GM19324 (cell line): ENCODE measurements at regions not wholly inside any gene's neighbourhood (a gene's known extent, or its start where the extent isn't known, plus 50 kb on each side); places are given as distances from the start of the nearest gene placed in this dataset.
"Not testable (repeated sequence)": the region's sequence is repeated elsewhere in the genome, so short reads cannot be mapped to it uniquely, and the experiment has no call there.

Experiments
- ATAC-seq: cut with Tn5 transposase; IDR thresholded peaks from one replicate; pipeline ENCODE4 v1.9.1; 2021; ENCODE audit warnings: mild to moderate bottlenecking, moderate library complexity; ENCODE audit not compliant: unreplicated experiment, low FRiP score

- no peak for ATAC-seq
These were observed 914.3 kb upstream of the SLC39A10 start for GRCh38 chr2:194742706-194743105.

GRCh38 chr2:194739217-194739616 is 917.8 kb upstream of the SLC39A10 start:
- ATAC-seq, result no peak

GRCh38 chr2:194735837-194736542 is 921.0 kb upstream of the SLC39A10 start:
- no peak for ATAC-seq

- ATAC-seq, result no peak
These were observed 926.8 kb upstream of the SLC39A10 start for GRCh38 chr2:194730266-194730665.

- no peak for ATAC-seq
These were observed 931.9 kb upstream of the SLC39A10 start for GRCh38 chr2:194725169-194725568.

- ATAC-seq, result no peak
These were observed 933.6 kb upstream of the SLC39A10 start for GRCh38 chr2:194723446-194723845.

- no peak for ATAC-seq
These were observed 935.8 kb upstream of the SLC39A10 start for GRCh38 chr2:194721227-194721626.

GRCh38 chr2:194720462-194720861 is 936.6 kb upstream of the SLC39A10 start:
- ATAC-seq, result no peak

GRCh38 chr2:194718881-194719280 is 938.1 kb upstream of the SLC39A10 start:
- no peak for ATAC-seq

- no peak for ATAC-seq
These were observed 942.5 kb upstream of the SLC39A10 start for GRCh38 chr2:194714541-194714940.

GRCh38 chr2:194709840-194710239 is 947.2 kb upstream of the SLC39A10 start:
- no peak for ATAC-seq

- ATAC-seq, result no peak
These were observed 950.8 kb upstream of the SLC39A10 start for GRCh38 chr2:194706179-194706578.

- ATAC-seq, result no peak
These were observed 951.6 kb upstream of the SLC39A10 start for GRCh38 chr2:194705398-194705797.

- no peak for ATAC-seq
These were observed 956.3 kb upstream of the SLC39A10 start for GRCh38 chr2:194700726-194701125.

- no peak for ATAC-seq
These were observed 956.9 kb upstream of the SLC39A10 start for GRCh38 chr2:194700116-194700515.

- no peak for ATAC-seq
These were observed 959.0 kb upstream of the SLC39A10 start for GRCh38 chr2:194698012-194698411.

- ATAC-seq, result no peak
These were observed 959.6 kb upstream of the SLC39A10 start for GRCh38 chr2:194697439-194697838.

GRCh38 chr2:194696690-194697089 is 960.3 kb upstream of the SLC39A10 start:
- ATAC-seq, result no peak

- no peak for ATAC-seq
These were observed 970.5 kb upstream of the SLC39A10 start for GRCh38 chr2:194686569-194686968.

GRCh38 chr2:194674043-194674442 is 983.0 kb upstream of the SLC39A10 start:
- ATAC-seq, result no peak

- no peak for ATAC-seq
These were observed 984.0 kb upstream of the SLC39A10 start for GRCh38 chr2:194672994-194673393.

- ATAC-seq, result no peak
These were observed 995.6 kb upstream of the SLC39A10 start for GRCh38 chr2:194661431-194661830.

GRCh38 chr2:194639057-194639456 is 1018.0 kb upstream of the SLC39A10 start:
- not testable (repeated sequence) for ATAC-seq
